Spinal cord (tissue), 9 donors: ENCODE measurements at regions not wholly inside any gene's neighbourhood (a gene's known extent, or its start where the extent isn't known, plus 50 kb on each side); places are given as distances from the start of the nearest gene placed in this dataset.
A peak's percentile ranks its signal among the peaks of the same experiment; 100 is the strongest.

Experiments used
- DNase-seq, 6 donors: peaks; one replicate each; pipeline versions ENCODE4 v3.0.0 to v3.0.0-alpha.2; 2013 to 2015; ENCODE audit warnings: low spot score in 6 of 6, low read depth in 4 of 6
- H3K27ac ChIP-seq: one replicate; pipeline ENCODE4 v1.5.1; 2013; ENCODE audit warnings: low read depth, low read length, control low read depth
- H3K27me3 ChIP-seq: one replicate; pipeline ENCODE4 v1.6.1; 2013; ENCODE audit warnings: low read length; ENCODE audit not compliant: control insufficient read depth, insufficient read depth
- H3K36me3 ChIP-seq: one replicate; pipeline ENCODE4 v1.6.1; 2013; ENCODE audit warnings: low read length; ENCODE audit not compliant: control insufficient read depth, insufficient read depth
- H3K4me1 ChIP-seq: one replicate; pipeline ENCODE4 v1.6.1; 2013; ENCODE audit warnings: low read length; ENCODE audit not compliant: control insufficient read depth, insufficient read depth
- H3K4me3 ChIP-seq: one replicate; pipeline ENCODE4 v1.5.1; 2013; ENCODE audit warnings: low read depth, low read length, control low read depth
- H3K9me3 ChIP-seq: one replicate; pipeline ENCODE4 v1.6.1; 2013; ENCODE audit warnings: low read length; ENCODE audit not compliant: control insufficient read depth, insufficient read depth
- WGBS: methylation state at CpG from one replicate; pipeline ENCODE4 v1.1.5; 2013; ENCODE audit warnings: missing lambda C conversion rate; ENCODE audit not compliant: insufficient coverage; 5-methylcytosine and 5-hydroxymethylcytosine counted together
- donor health status: healthy.

- DNase-seq, result no peak
- H3K9me3 ChIP-seq, result no peaks in the 10 kb centered on the region
- no peaks in the 10 kb centered on the region for H3K36me3 ChIP-seq
- H3K4me3 ChIP-seq, result no peak overlapping the region
- no peaks in the 10 kb centered on the region for H3K4me1 ChIP-seq
- no peak overlapping the region for H3K27ac ChIP-seq
- no peaks in the 10 kb centered on the region for H3K27me3 ChIP-seq
Measured at GRCh38 chr4:162232349-162232748, 68.5 kb upstream of the FSTL5 start.

- DNase-seq, result no peak
- Histone ChIP-seq H3K4me1 (no peaks in the 10 kb centered on the region), H3K36me3 (no peaks in the 10 kb centered on the region), H3K9me3 (no peaks in the 10 kb centered on the region), H3K27me3 (no peaks in the 10 kb centered on the region), H3K4me3 (no peak overlapping the region), H3K27ac (no peak overlapping the region)
- WGBS, result no CpG with 5 or more reads among the region's 2 CpGs
Measured at GRCh38 chr4:162229670-162230069, 65.9 kb upstream of the FSTL5 start.

- 58% methylated on average over 3 of the region's 4 CpGs for WGBS
- peak in 3 of 6 donors; percentile 2 to 71 (median 2) for DNase-seq
Measured at GRCh38 chr4:162221148-162221547, 57.3 kb upstream of the FSTL5 start.

More at GRCh38 chr4:162221148-162221547, 57.3 kb upstream of the FSTL5 start:
- Histone ChIP-seq H3K9me3 (no peaks in the 10 kb centered on the region), H3K27me3 (no peaks in the 10 kb centered on the region), H3K4me1 (no peaks in the 10 kb centered on the region), H3K36me3 (no peaks in the 10 kb centered on the region), H3K4me3 (no peak overlapping the region), H3K27ac (no peak overlapping the region)
